ENCODE measurements at regions not wholly inside any gene's neighbourhood (a gene's known extent, or its start where the extent isn't known, plus 50 kb on each side); places are given as distances from the start of the nearest gene placed in this dataset.

GRCh38 chr15:46416544-46416943 lies 781.7 kb downstream of the SQOR start:
- peak; percentile 16 to 58 (median 18) for DNase-seq

GRCh38 chr15:46420990-46421389 lies 786.2 kb downstream of the SQOR start:
- DNase-seq = peak in 1 of 3 donors; percentile 22

- DNase-seq = peak in 1 of 3 donors; percentile 56
Observed at GRCh38 chr15:46441294-46442062, 806.6 kb downstream of the SQOR start.

- peak in 1 of 3 donors; percentile 41 for DNase-seq
Observed at GRCh38 chr15:46442184-46442583, 807.4 kb downstream of the SQOR start.

GRCh38 chr15:46442901-46443590 lies 808.2 kb downstream of the SQOR start:
- DNase-seq = peak in 1 of 3 donors; percentile 43

- no peak for DNase-seq
Observed at GRCh38 chr15:46450112-46450809, 815.4 kb downstream of the SQOR start.

- DNase-seq = no peak
Observed at GRCh38 chr15:46450810-46451182, 816.0 kb downstream of the SQOR start.

GRCh38 chr15:46452297-46452820 lies 817.5 kb downstream of the SQOR start:
- DNase-seq = no peak

GRCh38 chr15:46456456-46456855 lies 821.6 kb downstream of the SQOR start:
- no peak for DNase-seq

GRCh38 chr15:46460431-46461094 lies 825.7 kb downstream of the SQOR start:
- DNase-seq = peak in 2 of 3 donors; percentile 5 to 30

- no peak for DNase-seq
Observed at GRCh38 chr15:46461416-46461815, 826.6 kb downstream of the SQOR start.

- DNase-seq = no peak
Observed at GRCh38 chr15:46467041-46467440, 832.2 kb downstream of the SQOR start.

GRCh38 chr15:46471096-46471495 lies 836.3 kb downstream of the SQOR start:
- no peak for DNase-seq

GRCh38 chr15:46489276-46489675 lies 854.4 kb downstream of the SQOR start:
- no peak for DNase-seq

- DNase-seq = peak in 2 of 3 donors; percentile 16 to 38
Observed at GRCh38 chr15:46496491-46497115, 861.8 kb downstream of the SQOR start.

- no peak for DNase-seq
Observed at GRCh38 chr15:46502667-46503066, 867.8 kb downstream of the SQOR start.

GRCh38 chr15:46518381-46518780 lies 883.6 kb downstream of the SQOR start:
- no peak for DNase-seq

GRCh38 chr15:46523701-46524100 lies 888.9 kb downstream of the SQOR start:
- peak in 2 of 3 donors; percentile 24 to 66 for DNase-seq

GRCh38 chr15:46525984-46526725 lies 891.3 kb downstream of the SQOR start:
- DNase-seq = no peak

GRCh38 chr15:46526726-46527110 lies 891.9 kb downstream of the SQOR start:
- DNase-seq = no peak

GRCh38 chr15:46543626-46544025 lies 908.8 kb downstream of the SQOR start:
- no peak for DNase-seq
